HEK293T (cell line): ENCODE measurements at regions not wholly inside any gene's neighbourhood (a gene's known extent, or its start where the extent isn't known, plus 50 kb on each side); places are given as distances from the start of the nearest gene placed in this dataset.

Source experiments
- ARNT ChIP-seq: fragments of 450-650 bp; IDR thresholded peaks from 2 replicates; pipeline ENCODE4 v1.6.1; 2017; ENCODE audit warnings: mild to moderate bottlenecking
- BHLHE40 ChIP-seq: fragments of 450-650 bp; IDR thresholded peaks from 2 replicates; pipeline ENCODE4 v1.6.1; 2016; ENCODE audit warnings: mild to moderate bottlenecking, moderate library complexity, borderline replicate concordance
- ELF4 ChIP-seq: fragments of 450-650 bp; IDR thresholded peaks from 2 replicates; pipeline ENCODE4 v1.6.1; 2017; ENCODE audit warnings: antibody characterized with exemption
- FOXA1 ChIP-seq: fragments of 450-650 bp; IDR thresholded peaks from 2 replicates; pipeline ENCODE4 v1.6.1; 2016; ENCODE audit warnings: mild to moderate bottlenecking
- FOXK2 ChIP-seq: fragments of 450-650 bp; IDR thresholded peaks from 2 replicates; pipeline ENCODE4 v1.6.1; 2016; ENCODE audit warnings: mild to moderate bottlenecking
- FOXM1 ChIP-seq: fragments of 450-650 bp; IDR thresholded peaks from 2 replicates; pipeline ENCODE4 v1.6.1; 2017; ENCODE audit warnings: mild to moderate bottlenecking, borderline replicate concordance
- HDGF ChIP-seq: fragments of 450-650 bp; IDR thresholded peaks from 2 replicates; pipeline ENCODE4 v1.6.1; 2017; ENCODE audit warnings: antibody characterized with exemption, borderline replicate concordance
- SP1 ChIP-seq: fragments of 450-650 bp; IDR thresholded peaks from 2 replicates; pipeline ENCODE4 v1.6.1; 2017
- SUZ12 ChIP-seq: fragments of 450-650 bp; IDR thresholded peaks from 2 replicates; pipeline ENCODE4 v1.6.1; 2016; ENCODE audit warnings: mild to moderate bottlenecking
- ZNF384 ChIP-seq: fragments of 450-650 bp; IDR thresholded peaks from 2 replicates; pipeline ENCODE4 v1.6.1; 2016
- TF ChIP-seq, protein P1 (sequence below): fragments of 450-650 bp; IDR thresholded peaks from 2 replicates; pipeline ENCODE4 v1.6.1; 2016

DNA sequence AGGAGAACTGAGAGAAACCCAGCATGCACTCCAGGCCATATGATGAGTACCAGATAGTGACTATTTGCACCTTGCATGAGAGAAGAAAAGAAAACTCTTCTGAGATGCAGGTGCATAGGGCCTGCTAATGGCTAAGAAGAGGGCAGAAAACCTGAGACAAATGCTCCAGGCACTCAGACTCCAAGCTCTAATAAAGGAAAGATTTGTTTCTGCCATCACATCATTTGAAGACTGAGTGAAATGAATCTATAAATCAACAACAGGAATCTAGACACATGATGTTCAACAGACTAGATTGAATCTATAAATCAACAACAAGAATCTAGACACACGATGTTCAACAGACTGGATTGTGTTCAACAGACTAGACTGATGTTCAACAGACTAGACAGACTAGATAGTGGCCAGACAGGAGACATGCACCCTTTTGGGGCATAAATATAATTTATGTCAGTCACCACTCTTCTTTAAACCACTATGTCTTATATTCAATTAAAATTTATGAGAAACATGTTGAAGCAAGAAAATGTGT, 482.7 kb upstream of the UBE2E3 start:
- TF ChIP-seq SUZ12 = no peak
- no peak for TF ChIP-seq SP1
- TF ChIP-seq FOXK2 = no peak
- no peak for TF ChIP-seq ZNF384
- no peak for TF ChIP-seq FOXM1
- no peak for TF ChIP-seq ARNT
- no peak for TF ChIP-seq ELF4
- TF ChIP-seq BHLHE40 = no peak
- TF ChIP-seq, protein P1, sequence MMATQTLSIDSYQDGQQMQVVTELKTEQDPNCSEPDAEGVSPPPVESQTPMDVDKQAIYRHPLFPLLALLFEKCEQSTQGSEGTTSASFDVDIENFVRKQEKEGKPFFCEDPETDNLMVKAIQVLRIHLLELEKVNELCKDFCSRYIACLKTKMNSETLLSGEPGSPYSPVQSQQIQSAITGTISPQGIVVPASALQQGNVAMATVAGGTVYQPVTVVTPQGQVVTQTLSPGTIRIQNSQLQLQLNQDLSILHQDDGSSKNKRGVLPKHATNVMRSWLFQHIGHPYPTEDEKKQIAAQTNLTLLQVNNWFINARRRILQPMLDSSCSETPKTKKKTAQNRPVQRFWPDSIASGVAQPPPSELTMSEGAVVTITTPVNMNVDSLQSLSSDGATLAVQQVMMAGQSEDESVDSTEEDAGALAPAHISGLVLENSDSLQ = no peak
- no peak for TF ChIP-seq HDGF
- no peak for TF ChIP-seq FOXA1
